RKO (cell line): ENCODE measurements at regions not wholly inside any gene's neighbourhood (a gene's known extent, or its start where the extent isn't known, plus 50 kb on each side); places are given as distances from the start of the nearest gene placed in this dataset.

ENCODE experiments used
- DNase-seq: peaks from one replicate; pipeline ENCODE4 v3.0.0-alpha.2; 2016; ENCODE audit warnings: low spot score

- DNase-seq, result no peak
Measured at GRCh38 chr6:14917109-14917910, 328.6 kb upstream of the JARID2 start.

- DNase-seq, result no peak
Measured at GRCh38 chr6:14918200-14918907, 327.5 kb upstream of the JARID2 start.

- no peak for DNase-seq
Measured at GRCh38 chr6:14919038-14919670, 326.7 kb upstream of the JARID2 start.

- DNase-seq, result no peak
Measured at GRCh38 chr6:14920276-14920675, 325.6 kb upstream of the JARID2 start.

- DNase-seq, result no peak
Measured at GRCh38 chr6:14921170-14921569, 324.7 kb upstream of the JARID2 start.

- no peak for DNase-seq
Measured at GRCh38 chr6:14921878-14922671, 323.8 kb upstream of the JARID2 start.

GRCh38 chr6:14922706-14923460, 323.0 kb upstream of the JARID2 start:
- DNase-seq, result no peak

- DNase-seq, result no peak
Measured at GRCh38 chr6:14924126-14925024, 321.5 kb upstream of the JARID2 start.

- DNase-seq, result no peak
Measured at GRCh38 chr6:14925025-14925698, 320.7 kb upstream of the JARID2 start.

GRCh38 chr6:14925699-14926026, 320.2 kb upstream of the JARID2 start:
- DNase-seq, result no peak

- no peak for DNase-seq
Measured at GRCh38 chr6:14927398-14927797, 318.5 kb upstream of the JARID2 start.

GRCh38 chr6:14929291-14929690, 316.6 kb upstream of the JARID2 start:
- no peak for DNase-seq

- DNase-seq, result no peak
Measured at GRCh38 chr6:14930366-14930989, 315.4 kb upstream of the JARID2 start.

GRCh38 chr6:14932485-14933182, 313.2 kb upstream of the JARID2 start:
- no peak for DNase-seq

- no peak for DNase-seq
Measured at GRCh38 chr6:14933183-14933544, 312.7 kb upstream of the JARID2 start.

- DNase-seq, result no peak
Measured at GRCh38 chr6:14934013-14934412, 311.9 kb upstream of the JARID2 start.

GRCh38 chr6:14934844-14935243, 311.0 kb upstream of the JARID2 start:
- no peak for DNase-seq

GRCh38 chr6:14936861-14937260, 309.0 kb upstream of the JARID2 start:
- DNase-seq, result no peak

GRCh38 chr6:14943116-14943515, 302.8 kb upstream of the JARID2 start:
- no peak for DNase-seq
